GM19240 (cell line): ENCODE measurements at regions not wholly inside any gene's neighbourhood (a gene's known extent, or its start where the extent isn't known, plus 50 kb on each side); places are given as distances from the start of the nearest gene placed in this dataset.
"Not testable (repeated sequence)": the region's sequence is repeated elsewhere in the genome, so short reads cannot be mapped to it uniquely, and the experiment has no call there.

Experiments used
- DNase-seq: peaks from one replicate; pipeline ENCODE4 v3.0.0; 2011; ENCODE audit warnings: low spot score; ENCODE audit not compliant: insufficient read length

DNA sequence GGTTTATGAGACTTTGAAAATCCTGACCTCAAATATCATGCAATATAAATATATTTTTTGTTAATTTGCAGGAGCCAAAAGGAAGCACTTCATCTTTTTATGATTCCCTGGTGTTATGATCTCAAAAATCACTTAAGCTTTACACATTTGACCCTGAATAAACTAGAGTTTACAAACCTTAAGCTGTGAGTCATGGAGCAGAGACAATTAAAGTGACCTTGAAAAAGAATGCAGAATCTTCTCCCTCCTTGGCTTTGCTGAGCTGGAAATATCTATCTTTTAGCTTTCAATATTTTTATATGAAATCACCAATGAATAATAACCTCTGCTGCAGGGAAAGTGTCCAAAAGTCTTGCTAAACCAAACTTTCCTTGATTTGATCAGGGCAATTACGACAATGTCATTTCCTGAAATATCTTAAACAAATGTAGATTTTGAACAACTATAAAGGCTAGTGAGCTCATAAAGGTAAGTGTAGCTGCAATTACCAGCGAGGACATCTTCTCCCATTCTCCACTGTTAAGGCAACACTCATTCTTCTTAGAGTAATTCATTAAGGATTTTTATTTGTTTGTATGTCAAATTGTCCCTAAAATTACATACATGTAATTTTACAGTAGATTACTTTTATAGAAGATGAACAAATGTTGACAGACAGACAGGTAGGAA lies 747.0 kb upstream of the LUZP2 start:
- no peak for DNase-seq

DNA sequence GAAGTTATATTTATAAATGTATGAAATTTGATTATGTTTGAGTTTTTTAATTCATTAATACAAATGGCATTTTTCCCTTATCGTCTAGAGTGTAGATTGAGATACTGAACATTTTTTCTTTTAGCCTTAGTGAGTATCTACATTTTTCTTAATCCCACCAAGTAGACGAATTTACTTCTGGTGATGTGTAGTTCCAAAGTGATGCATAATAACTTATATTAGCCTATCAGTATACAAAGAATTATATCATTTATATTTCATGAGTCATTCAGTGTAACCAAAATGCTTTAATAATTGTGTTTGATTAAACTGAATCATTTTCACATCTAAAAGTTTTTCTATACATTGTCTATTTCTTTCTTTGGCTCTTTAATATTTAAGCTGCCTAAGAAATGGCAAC lies 745.6 kb upstream of the LUZP2 start:
- DNase-seq = no peak

- DNase-seq = no peak
Observed at GRCh38 chr11:23755076-23755475, 741.8 kb upstream of the LUZP2 start.

DNA sequence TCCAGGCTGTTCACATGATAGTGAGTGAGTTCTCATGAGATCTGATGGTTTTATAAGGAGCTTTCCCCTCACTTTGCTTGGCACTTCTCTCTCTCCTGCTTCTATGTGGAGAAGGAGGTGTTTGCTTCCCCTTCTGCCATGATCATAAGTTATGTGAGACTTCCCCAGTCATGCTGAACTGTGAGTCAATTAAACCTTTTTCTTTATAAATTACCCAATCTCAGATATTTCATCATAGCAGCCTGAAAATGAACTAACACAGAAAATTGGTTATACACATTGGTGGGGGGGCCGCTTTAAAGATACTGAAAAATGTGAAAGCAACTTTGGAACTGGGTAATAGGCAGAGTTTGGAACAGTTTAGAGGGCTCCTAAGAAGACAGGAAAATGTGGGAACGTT lies 741.1 kb upstream of the LUZP2 start:
- no peak for DNase-seq

GRCh38 chr11:23759489-23759888 lies 737.4 kb upstream of the LUZP2 start:
- DNase-seq = no peak

DNA sequence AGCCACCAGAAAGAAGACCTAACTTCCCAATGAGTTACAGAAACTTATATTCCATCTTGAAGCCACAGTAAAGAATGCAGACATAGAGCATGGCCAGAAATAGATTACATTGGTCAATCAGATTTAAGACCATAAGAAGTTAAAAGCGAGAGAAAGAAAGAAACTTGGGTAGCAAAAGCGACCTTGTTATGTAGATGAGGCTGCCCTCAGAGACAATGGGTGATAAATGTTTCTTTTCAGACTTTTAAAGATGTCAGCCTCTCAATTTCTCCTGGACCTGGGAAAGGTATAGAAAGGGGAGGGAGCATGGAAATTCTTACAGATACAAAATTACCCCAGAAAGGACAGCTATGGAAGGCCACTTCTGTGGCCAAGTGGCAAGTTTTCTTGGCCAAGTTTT lies 732.6 kb upstream of the LUZP2 start:
- no peak for DNase-seq

DNA sequence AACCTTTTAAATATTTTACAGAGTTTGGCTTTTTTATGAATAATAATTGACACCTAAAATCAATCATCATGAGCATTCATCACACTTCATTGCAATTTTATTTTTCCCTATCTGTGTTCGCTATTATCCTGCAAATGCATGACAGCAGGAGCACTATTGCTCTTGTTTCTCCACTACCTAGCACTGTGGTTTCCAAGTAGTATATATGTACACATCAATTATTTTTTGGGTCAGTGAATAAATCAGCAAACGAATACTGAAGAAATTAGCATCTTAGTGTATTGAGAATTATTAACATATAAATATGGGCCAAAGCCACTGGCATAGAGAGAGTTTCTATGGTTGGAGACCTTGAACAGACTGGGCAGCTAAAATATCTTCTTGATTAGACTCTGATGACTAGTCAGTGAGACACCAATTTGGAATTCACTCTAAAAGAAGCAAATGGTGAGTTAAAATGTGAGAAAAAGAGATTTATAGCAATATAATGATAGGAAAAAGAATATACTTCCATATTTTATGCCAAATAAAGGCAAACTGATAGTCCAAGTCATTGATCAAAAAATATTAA lies 731.1 kb upstream of the LUZP2 start:
- no peak for DNase-seq

- DNase-seq = no peak
Observed at GRCh38 chr11:23767576-23767975, 729.3 kb upstream of the LUZP2 start.

- no peak for DNase-seq
Observed at GRCh38 chr11:23769214-23769613, 727.6 kb upstream of the LUZP2 start.

- no peak for DNase-seq
Observed at GRCh38 chr11:23772081-23772480, 724.8 kb upstream of the LUZP2 start.

GRCh38 chr11:23778971-23779370 lies 717.9 kb upstream of the LUZP2 start:
- DNase-seq = no peak

- DNase-seq = no peak
Observed at GRCh38 chr11:23780231-23780630, 716.6 kb upstream of the LUZP2 start.

DNA sequence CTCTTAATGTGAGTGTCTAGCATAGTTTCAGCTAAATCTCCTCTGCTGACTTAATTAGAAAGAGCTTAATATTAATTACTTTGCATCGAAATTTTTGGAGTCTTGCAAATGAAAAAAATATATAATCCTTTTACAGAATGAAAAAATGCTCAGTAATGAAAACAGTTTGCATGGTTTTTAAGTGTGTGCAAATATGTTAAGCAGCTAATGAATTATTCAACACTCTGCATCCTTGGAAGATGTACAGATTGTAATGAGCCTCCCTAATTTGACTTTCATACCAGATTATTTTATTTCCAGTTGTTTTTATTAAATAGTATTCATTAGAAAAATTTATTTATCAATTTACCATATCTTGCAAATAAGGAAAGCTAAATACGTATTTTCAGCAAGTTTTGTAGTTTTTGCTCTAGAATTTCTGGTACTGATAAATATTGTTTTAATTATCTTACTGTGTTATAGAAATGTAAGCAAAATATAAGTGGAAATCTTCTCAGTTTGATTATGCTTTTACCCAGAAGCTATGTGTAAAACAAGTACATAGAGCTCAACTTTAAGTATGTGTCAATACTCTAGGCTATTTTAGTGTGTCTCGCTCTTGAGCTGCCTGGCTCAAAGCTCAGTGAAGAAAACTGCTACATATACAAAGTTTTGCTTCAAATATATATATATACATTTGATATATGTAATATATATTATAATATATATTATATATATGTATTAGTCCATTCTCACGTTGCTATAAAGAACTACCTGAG lies 714.9 kb upstream of the LUZP2 start:
- DNase-seq = no peak

GRCh38 chr11:23786974-23787373 lies 709.9 kb upstream of the LUZP2 start:
- DNase-seq = not testable (repeated sequence)

DNA sequence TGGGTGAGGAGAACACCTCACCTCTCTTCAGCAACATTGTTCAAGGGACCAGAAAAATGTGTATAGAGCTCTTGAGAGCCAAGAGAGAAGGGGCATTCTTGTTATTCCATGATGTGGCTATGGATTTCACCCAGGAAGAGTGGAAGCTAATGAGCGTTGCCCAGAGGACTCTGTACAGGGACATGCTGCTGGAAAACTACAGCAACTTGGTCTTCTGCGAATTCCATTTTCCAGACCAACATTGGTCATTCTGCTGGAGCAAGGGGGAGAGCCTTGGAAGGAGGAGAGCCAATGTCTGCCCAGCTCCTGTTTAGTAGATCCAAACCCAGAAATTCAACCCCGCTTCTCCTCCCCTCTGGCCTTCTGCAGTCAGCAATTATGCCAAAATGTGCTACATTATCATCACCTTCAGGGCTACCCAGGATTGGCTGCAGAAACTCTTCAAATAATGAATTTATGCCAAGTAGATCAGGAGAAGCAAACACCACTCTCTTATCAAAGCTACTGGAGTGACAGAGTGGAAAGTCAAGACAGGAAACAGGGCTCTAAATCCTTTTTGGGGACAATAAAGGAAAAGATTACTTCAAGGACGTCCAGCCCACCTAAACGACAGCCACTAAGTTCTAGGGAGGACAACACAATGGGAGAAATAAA lies 707.5 kb upstream of the LUZP2 start:
- DNase-seq = no peak

DNA sequence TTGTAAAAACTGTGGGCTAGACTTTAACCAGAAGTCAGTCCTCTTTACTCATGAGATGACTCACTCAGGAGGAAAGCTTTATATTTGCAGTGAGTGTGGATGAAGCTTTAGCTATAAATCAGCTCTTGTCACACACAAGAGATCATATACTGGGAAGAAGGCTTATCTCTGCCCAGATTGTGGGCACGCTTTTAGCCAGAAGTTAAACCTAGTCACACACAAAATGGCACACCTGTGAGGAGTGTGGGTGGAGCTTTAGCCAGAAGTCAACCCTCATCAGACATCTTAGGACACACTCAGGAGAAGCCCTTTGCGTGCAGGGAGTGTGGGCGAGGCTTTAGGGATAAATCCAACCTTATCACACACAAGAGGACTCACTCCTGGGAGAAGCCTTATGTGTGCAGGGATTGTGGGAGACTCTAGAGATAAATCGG lies 706.9 kb upstream of the LUZP2 start:
- DNase-seq = no peak

- no peak for DNase-seq
Observed at GRCh38 chr11:23797624-23798419, 699.0 kb upstream of the LUZP2 start.

- DNase-seq = not testable (repeated sequence)
Observed at GRCh38 chr11:23834306-23834705, 662.5 kb upstream of the LUZP2 start.

DNA sequence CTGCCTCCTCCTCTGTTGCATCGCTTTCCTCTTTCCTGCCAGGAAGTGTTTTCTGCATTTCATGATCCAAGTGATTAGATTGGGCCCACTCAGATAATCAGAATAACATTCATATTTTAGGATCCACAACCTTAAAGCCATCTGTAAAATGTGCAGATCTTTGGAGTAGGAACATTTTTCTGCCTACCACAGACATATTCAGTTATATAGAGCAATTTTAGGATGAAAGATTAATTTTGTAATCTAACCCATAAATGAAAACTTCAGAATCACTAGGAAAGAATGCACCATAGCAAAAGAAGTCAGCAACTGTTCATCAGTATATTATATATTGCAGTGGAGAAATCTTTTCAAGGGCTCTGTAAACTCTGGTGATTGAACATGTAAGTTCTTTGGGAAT lies 659.9 kb upstream of the LUZP2 start:
- no peak for DNase-seq

DNA sequence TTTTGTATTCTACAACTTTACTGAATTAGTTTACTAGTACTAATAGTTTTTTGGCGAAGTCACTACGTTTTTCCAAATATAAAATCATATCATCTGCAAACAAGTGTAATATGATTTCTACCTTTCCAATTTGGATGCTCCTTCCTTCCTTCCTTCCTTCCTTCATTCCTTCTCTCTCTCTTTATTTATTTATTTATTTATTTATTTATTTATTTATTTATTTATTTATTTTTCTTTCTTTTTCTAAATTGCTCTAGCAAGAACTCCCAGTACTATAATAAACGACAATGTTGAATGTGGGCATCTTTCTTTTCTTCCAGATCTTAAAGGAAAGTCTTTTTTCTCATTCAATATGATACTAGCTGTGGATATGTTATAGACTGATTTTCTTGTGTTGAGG lies 656.0 kb upstream of the LUZP2 start:
- no peak for DNase-seq

DNA sequence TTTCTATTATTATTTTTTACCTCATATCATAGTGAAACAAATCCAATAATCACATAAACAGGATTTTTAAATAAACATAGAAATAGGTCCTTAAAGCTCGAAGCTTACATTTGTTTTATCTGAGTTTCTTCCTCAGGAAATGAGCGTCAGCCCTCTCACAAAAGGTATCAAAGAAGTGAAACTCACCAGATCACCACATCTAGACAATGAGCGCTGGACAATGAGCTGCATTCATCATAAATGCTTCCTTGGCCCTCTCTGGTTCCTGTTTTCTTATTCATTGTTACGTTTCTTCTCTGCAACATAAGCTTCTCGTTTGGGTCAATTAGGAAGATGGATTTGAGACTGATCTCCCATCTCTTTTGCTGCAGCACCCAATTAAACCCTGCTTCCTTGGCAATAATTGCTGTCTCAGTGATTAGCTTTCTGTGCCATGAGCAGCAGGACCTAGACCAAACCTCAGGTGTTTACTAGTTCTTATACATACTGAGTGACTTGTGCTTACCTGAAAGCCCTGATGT lies 649.9 kb upstream of the LUZP2 start:
- no peak for DNase-seq
